SU-DHL-6 (cell line): ENCODE measurements at regions not wholly inside any gene's neighbourhood (a gene's known extent, or its start where the extent isn't known, plus 50 kb on each side); places are given as distances from the start of the nearest gene placed in this dataset.

Experiments
- CTCF ChIP-seq: fragments of 200-600 bp; sonication (generic); IDR thresholded peaks from one replicate; pipeline ENCODE4 v1.5.1; 2017; ENCODE audit warnings: antibody characterized with exemption, mild to moderate bottlenecking, low read length, moderate library complexity; ENCODE audit not compliant: insufficient read depth, poor library complexity, severe bottlenecking
- EZH2phosphoT487 ChIP-seq: fragments of 200-600 bp; sonication (generic), shearing (Covaris generic); conservative IDR thresholded peaks from 2 replicates; pipeline ENCODE4 v1.6.1; 2018; ENCODE audit warnings: mild to moderate bottlenecking, antibody characterized with exemption, low read length, moderate library complexity, mixed read lengths

- TF ChIP-seq CTCF = no peak
- TF ChIP-seq EZH2phosphoT487 = no peak
Measured at GRCh38 chr4:28256295-28256694, 1395.7 kb downstream of the STIM2 start.
